HEK293 (cell line): ENCODE measurements at regions not wholly inside any gene's neighbourhood (a gene's known extent, or its start where the extent isn't known, plus 50 kb on each side); places are given as distances from the start of the nearest gene placed in this dataset.

ENCODE experiments used
- CTCF ChIA-PET: fragments of 350-600 bp; formaldehyde crosslinking; extraction: SDS; loops from one replicate; lab custom pipeline; 2021; ENCODE audit warnings: antibody characterized with exemption; lab: Yijun Ruan, JAX
- POLR2A ChIA-PET: fragments of 300-600 bp; formaldehyde crosslinking; extraction: SDS; loops from one replicate; lab custom pipeline; 2020; ENCODE audit warnings: antibody characterized with exemption, inconsistent platforms; lab: Yijun Ruan, JAX
- H3K27ac ChIP-seq: fragments of 200-500 bp; sonication (Bioruptor generic); 2 replicates; pipeline ENCODE4 v1.5.1; 2014; ENCODE audit warnings: low read depth, low read length, control low read depth, inconsistent platforms; ENCODE audit errors: extremely low read depth
- H3K36me3 ChIP-seq, 2 experiments: fragments of 200-500 bp in 1 of 2; sonication (Bioruptor generic) in 1 of 2; 1 replicate in 1 of 2; 2 replicates in 1 of 2; pipeline ENCODE4 v1.5.1; 2014 to 2017; ENCODE audit warnings: inconsistent platforms in 2 of 2, low read length in 2 of 2; ENCODE audit not compliant: control insufficient read depth in 2 of 2, insufficient read depth in 1 of 2
- H3K4me1 ChIP-seq: fragments of 200-500 bp; sonication (Bioruptor generic); 2 replicates; pipeline ENCODE4 v1.5.1; 2014; ENCODE audit warnings: mild to moderate bottlenecking, low read length, inconsistent platforms; ENCODE audit not compliant: control insufficient read depth, insufficient read depth
- H3K4me3 ChIP-seq: 2 replicates; pipeline ENCODE4 v1.5.1; 2011; ENCODE audit warnings: low read depth, mild to moderate bottlenecking, control low read depth, low read length, moderate library complexity
- H3K9me3 ChIP-seq: fragments of 200-500 bp; sonication (Bioruptor generic); 2 replicates; pipeline ENCODE4 v1.5.1; 2014; ENCODE audit warnings: low read depth, low read length, inconsistent platforms; ENCODE audit not compliant: control insufficient read depth, insufficient read depth
- HOXA7 ChIP-seq: sonication (generic); formaldehyde crosslinking; IDR thresholded peaks from 2 replicates; pipeline ENCODE4 v1.8.1; 2022; ENCODE audit warnings: missing genetic modification reagents, borderline replicate concordance
- KLF1 ChIP-seq: fragments of 450-650 bp; formaldehyde crosslinking; IDR thresholded peaks from 2 replicates; pipeline ENCODE4 v1.5.1; 2016; ENCODE audit warnings: missing biosample characterization, missing genetic modification characterization
- TRIM28 ChIP-seq: IDR thresholded peaks from 2 replicates; pipeline ENCODE4 v1.6.1; 2011; ENCODE audit warnings: low read length, control low read depth, borderline replicate concordance
- YY1 ChIP-seq: fragments of 450-650 bp; formaldehyde crosslinking; IDR thresholded peaks from 2 replicates; pipeline ENCODE4 v1.5.1; 2018; ENCODE audit warnings: missing biosample characterization, missing genetic modification characterization
- ZFP41 ChIP-seq: fragments of 450-650 bp; formaldehyde crosslinking; IDR thresholded peaks from 2 replicates; pipeline ENCODE4 v1.5.1; 2016; ENCODE audit warnings: missing biosample characterization, missing genetic modification characterization, borderline replicate concordance
- ZNF140 ChIP-seq: fragments of 450-650 bp; formaldehyde crosslinking; IDR thresholded peaks from 2 replicates; pipeline ENCODE4 v1.5.1; 2016; ENCODE audit warnings: missing biosample characterization, missing genetic modification characterization
- ZNF146 ChIP-seq: fragments of 450-650 bp; formaldehyde crosslinking; IDR thresholded peaks from 2 replicates; pipeline ENCODE4 v1.5.1; 2016; ENCODE audit warnings: missing biosample characterization, missing genetic modification characterization
- ZNF221 ChIP-seq: fragments of 450-650 bp; formaldehyde crosslinking; IDR thresholded peaks from 2 replicates; pipeline ENCODE4 v1.5.1; 2017; ENCODE audit warnings: missing biosample characterization, missing genetic modification characterization, borderline replicate concordance
- ZNF416 ChIP-seq: fragments of 450-650 bp; formaldehyde crosslinking; IDR thresholded peaks from 2 replicates; pipeline ENCODE4 v1.5.1; 2016; ENCODE audit warnings: missing biosample characterization, missing genetic modification characterization
- ZNF423 ChIP-seq: fragments of 450-650 bp; formaldehyde crosslinking; IDR thresholded peaks from 2 replicates; pipeline ENCODE4 v1.5.1; 2016; ENCODE audit warnings: missing biosample characterization, missing genetic modification characterization
- ZNF529 ChIP-seq: fragments of 450-650 bp; formaldehyde crosslinking; IDR thresholded peaks from 2 replicates; pipeline ENCODE4 v1.5.1; 2017; ENCODE audit warnings: missing genetic modification characterization, missing biosample characterization; ENCODE audit not compliant: insufficient replicate concordance
- ZNF571 ChIP-seq: fragments of 450-650 bp; formaldehyde crosslinking; IDR thresholded peaks from 2 replicates; pipeline ENCODE4 v1.5.0; 2017; ENCODE audit warnings: missing biosample characterization, missing genetic modification characterization
- ZNF585B ChIP-seq: fragments of 450-650 bp; formaldehyde crosslinking; IDR thresholded peaks from 2 replicates; pipeline ENCODE4 v1.5.1; 2016; ENCODE audit warnings: missing biosample characterization, missing genetic modification characterization
- ZNF596 ChIP-seq: fragments of 450-650 bp; IDR thresholded peaks from 2 replicates; pipeline ENCODE4 v1.5.0; 2018; ENCODE audit warnings: missing biosample characterization, mild to moderate bottlenecking, missing genetic modification characterization, moderate library complexity
- ZNF654 ChIP-seq: fragments of 450-650 bp; formaldehyde crosslinking; IDR thresholded peaks from 2 replicates; pipeline ENCODE4 v1.5.1; 2016; ENCODE audit warnings: low read depth, missing biosample characterization, missing genetic modification characterization
- ZNF664 ChIP-seq: fragments of 450-650 bp; formaldehyde crosslinking; IDR thresholded peaks from 2 replicates; pipeline ENCODE4 v1.5.1; 2016; ENCODE audit warnings: missing biosample characterization, missing genetic modification characterization
- ZSCAN23 ChIP-seq: fragments of 450-650 bp; formaldehyde crosslinking; IDR thresholded peaks from 2 replicates; pipeline ENCODE4 v1.5.1; 2016; ENCODE audit warnings: missing biosample characterization, missing genetic modification characterization
- TF ChIP-seq, protein P1 (sequence below): fragments of 450-650 bp; formaldehyde crosslinking; IDR thresholded peaks from 2 replicates; pipeline ENCODE4 v1.5.1; 2017; ENCODE audit warnings: missing biosample characterization, missing genetic modification characterization

- Histone ChIP-seq H3K27ac (no peak overlapping the region), H3K4me1 (no peaks in the 10 kb centered on the region), H3K36me3 (no peaks in the 10 kb centered on the region), H3K9me3 (no peaks in the 10 kb centered on the region), H3K4me3 (no peak overlapping the region)
- ChIA-PET POLR2A (no interaction called here), CTCF (interaction anchor here (0.6 to 0.7 kb wide), 2 partner anchors 71 to 731 kb away, joined by 3 to 4 read pairs; no protein-coding TSS in a partner anchor)
- TF ChIP-seq ZNF585B (tag by site-specific recombination) = no peak
- no peak for TF ChIP-seq KLF1 (tag by site-specific recombination)
- TF ChIP-seq ZNF654 = no peak
- TF ChIP-seq ZNF596 = no peak
- TF ChIP-seq ZNF529 (tag by site-specific recombination) = no peak
- no peak for TF ChIP-seq ZNF416 (tag by site-specific recombination)
- TF ChIP-seq TRIM28 = no peak
- TF ChIP-seq ZFP41 (tag by site-specific recombination) = no peak
These were observed 158.6 kb upstream of the HS6ST1 start for GRCh38 chr2:128477026-128477820.

GRCh38 chr2:128477891-128478290, 159.2 kb upstream of the HS6ST1 start:
- POLR2A ChIA-PET = interaction anchor here (0.5 kb wide), 1 partner anchor 220 kb away, joined by 3 read pairs; no protein-coding TSS in a partner anchor
- CTCF ChIA-PET = interaction anchor here (0.6 kb wide), 1 partner anchor 730 kb away, joined by 4 read pairs; no protein-coding TSS in a partner anchor
- H3K27ac ChIP-seq = no peak overlapping the region
- H3K9me3 ChIP-seq = no peaks in the 10 kb centered on the region
- no peaks in the 10 kb centered on the region for H3K4me1 ChIP-seq
- H3K36me3 ChIP-seq = no peaks in the 10 kb centered on the region
- no peak overlapping the region for H3K4me3 ChIP-seq
- TF ChIP-seq ZNF221 (tag by site-specific recombination) (no peak), ZNF664 (tag by site-specific recombination) (no peak), YY1 (no peak)

DNA sequence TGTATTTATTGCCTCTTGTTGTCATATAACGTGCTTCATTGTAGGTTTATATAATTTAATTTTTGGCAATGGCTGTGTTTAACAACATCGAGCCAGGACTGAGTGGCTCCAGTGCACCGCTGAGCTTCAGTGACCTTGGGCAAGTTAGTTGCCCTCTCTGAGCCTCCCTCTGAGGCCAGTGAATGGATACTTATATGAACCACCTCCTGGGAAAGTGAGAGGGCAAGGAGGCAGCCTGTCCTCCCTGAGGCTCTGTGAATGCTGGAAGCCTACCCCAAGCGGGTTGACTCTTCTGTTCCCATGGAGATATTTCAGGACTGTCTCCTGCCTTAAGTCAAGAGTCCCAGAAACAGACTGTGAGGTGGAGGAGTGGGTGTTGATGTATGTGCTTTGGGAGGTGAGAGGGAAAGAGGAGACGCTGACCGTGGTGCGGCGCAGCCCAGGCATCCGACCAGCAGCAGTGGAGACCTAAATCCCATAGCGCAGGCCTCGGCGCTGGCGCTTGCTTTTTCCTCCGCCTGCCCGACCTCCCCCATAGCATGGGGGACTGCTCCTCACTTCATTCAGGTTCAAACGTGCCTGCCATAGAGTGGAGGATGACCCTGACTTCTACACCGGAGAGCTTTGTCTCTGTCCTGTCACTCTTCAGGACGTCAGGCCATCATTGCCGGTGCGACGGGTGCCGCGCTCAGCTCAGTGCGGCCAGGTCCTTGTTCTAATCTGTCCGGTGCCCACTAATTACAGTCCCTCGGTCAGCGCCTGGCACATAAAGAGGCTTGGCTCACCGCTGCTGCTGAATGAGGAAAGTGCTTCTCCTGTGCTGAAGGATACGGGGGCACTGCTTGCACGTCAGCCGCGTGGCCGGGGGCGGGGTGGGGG, 167.3 kb upstream of the HS6ST1 start:
- no peaks in the 10 kb centered on the region for H3K9me3 ChIP-seq
- no peak for TF ChIP-seq ZNF571
- no peak for TF ChIP-seq ZSCAN23 (tag by site-specific recombination)
- TF ChIP-seq ZNF140 (tag by site-specific recombination) = no peak
- TF ChIP-seq ZNF596 = no peak
- no peak for TF ChIP-seq ZNF423 (tag by site-specific recombination)
- no peaks in the 10 kb centered on the region for H3K4me1 ChIP-seq
- H3K27ac ChIP-seq = no peak overlapping the region
- ChIA-PET CTCF (no interaction called here), POLR2A (no interaction called here)
- no peaks in the 10 kb centered on the region for H3K36me3 ChIP-seq
- no peak overlapping the region for H3K4me3 ChIP-seq

- no peak overlapping the region for H3K27ac ChIP-seq
- POLR2A ChIA-PET = no interaction called here
- TF ChIP-seq HOXA7 (CRISPR knock-in tag) (no peak), ZNF146 (tag by site-specific recombination) (no peak)
- TF ChIP-seq, protein P1, sequence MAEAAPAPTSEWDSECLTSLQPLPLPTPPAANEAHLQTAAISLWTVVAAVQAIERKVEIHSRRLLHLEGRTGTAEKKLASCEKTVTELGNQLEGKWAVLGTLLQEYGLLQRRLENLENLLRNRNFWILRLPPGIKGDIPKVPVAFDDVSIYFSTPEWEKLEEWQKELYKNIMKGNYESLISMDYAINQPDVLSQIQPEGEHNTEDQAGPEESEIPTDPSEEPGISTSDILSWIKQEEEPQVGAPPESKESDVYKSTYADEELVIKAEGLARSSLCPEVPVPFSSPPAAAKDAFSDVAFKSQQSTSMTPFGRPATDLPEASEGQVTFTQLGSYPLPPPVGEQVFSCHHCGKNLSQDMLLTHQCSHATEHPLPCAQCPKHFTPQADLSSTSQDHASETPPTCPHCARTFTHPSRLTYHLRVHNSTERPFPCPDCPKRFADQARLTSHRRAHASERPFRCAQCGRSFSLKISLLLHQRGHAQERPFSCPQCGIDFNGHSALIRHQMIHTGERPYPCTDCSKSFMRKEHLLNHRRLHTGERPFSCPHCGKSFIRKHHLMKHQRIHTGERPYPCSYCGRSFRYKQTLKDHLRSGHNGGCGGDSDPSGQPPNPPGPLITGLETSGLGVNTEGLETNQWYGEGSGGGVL (tag by site-specific recombination) = no peak
- TF ChIP-seq, all 188 proteins: peak for 0
- no peaks in the 10 kb centered on the region for H3K9me3 ChIP-seq
- CTCF ChIA-PET = no interaction called here
- H3K4me1 ChIP-seq = no peaks in the 10 kb centered on the region
- H3K4me3 ChIP-seq = no peak overlapping the region
- H3K36me3 ChIP-seq = no peaks in the 10 kb centered on the region
These were observed 168.1 kb upstream of the HS6ST1 start for GRCh38 chr2:128486640-128487375.
